Astrocyte of the spinal cord (primary cell): ENCODE measurements at regions not wholly inside any gene's neighbourhood (a gene's known extent, or its start where the extent isn't known, plus 50 kb on each side); places are given as distances from the start of the nearest gene placed in this dataset.

Source experiments
- DNase-seq: peaks from one replicate; pipeline ENCODE4 v3.0.0; 2011; ENCODE audit warnings: low read depth, low spot score
- H3K4me3 ChIP-seq: 2 replicates; pipeline ENCODE4 v1.5.1; 2011; ENCODE audit warnings: low read depth, mild to moderate bottlenecking, low read length, moderate library complexity
- in situ Hi-C: cut with HindIII; loops from 2 replicates; pipeline ENCODE4 v1.10.0; 2017; ENCODE audit warnings: low sequenced_read_pairs
- TF ChIP-seq, protein P1 (sequence below): IDR thresholded peaks from 2 replicates; pipeline ENCODE4 v1.5.1; 2012; ENCODE audit warnings: low read depth, mild to moderate bottlenecking, low read length, inconsistent platforms

GRCh38 chr4:186342582-186342981, 76.6 kb downstream of the F11 start:
- in situ Hi-C loops: no loop called here
- TF ChIP-seq, protein P1, sequence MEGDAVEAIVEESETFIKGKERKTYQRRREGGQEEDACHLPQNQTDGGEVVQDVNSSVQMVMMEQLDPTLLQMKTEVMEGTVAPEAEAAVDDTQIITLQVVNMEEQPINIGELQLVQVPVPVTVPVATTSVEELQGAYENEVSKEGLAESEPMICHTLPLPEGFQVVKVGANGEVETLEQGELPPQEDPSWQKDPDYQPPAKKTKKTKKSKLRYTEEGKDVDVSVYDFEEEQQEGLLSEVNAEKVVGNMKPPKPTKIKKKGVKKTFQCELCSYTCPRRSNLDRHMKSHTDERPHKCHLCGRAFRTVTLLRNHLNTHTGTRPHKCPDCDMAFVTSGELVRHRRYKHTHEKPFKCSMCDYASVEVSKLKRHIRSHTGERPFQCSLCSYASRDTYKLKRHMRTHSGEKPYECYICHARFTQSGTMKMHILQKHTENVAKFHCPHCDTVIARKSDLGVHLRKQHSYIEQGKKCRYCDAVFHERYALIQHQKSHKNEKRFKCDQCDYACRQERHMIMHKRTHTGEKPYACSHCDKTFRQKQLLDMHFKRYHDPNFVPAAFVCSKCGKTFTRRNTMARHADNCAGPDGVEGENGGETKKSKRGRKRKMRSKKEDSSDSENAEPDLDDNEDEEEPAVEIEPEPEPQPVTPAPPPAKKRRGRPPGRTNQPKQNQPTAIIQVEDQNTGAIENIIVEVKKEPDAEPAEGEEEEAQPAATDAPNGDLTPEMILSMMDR: no peak
- DNase-seq: no peak
- no peak overlapping the region for H3K4me3 ChIP-seq

GRCh38 chr4:186341655-186342054, 75.7 kb downstream of the F11 start:
- TF ChIP-seq, protein P1: no peak
- DNase-seq: no peak
- H3K4me3 ChIP-seq: no peak overlapping the region
- in situ Hi-C loops: no loop called here
